Pancreas (tissue), 10 donors: ENCODE measurements at regions not wholly inside any gene's neighbourhood (a gene's known extent, or its start where the extent isn't known, plus 50 kb on each side); places are given as distances from the start of the nearest gene placed in this dataset.
A peak's percentile ranks its signal among the peaks of the same experiment; 100 is the strongest.

Experiments used
- ATAC-seq, 4 donors: fragments of 200-7000 bp; cut with Tn5 transposase; one replicate each; pipeline versions ENCODE4 v1.8.0 to v1.9.1; 2020; ENCODE audit warnings: mild to moderate bottlenecking in 4 of 4, moderate library complexity in 4 of 4
- DNase-seq, 6 donors: peaks; one replicate each; pipeline ENCODE4 v3.0.0-alpha.2; 2020
- FAIRE-seq: peaks from 2 replicates; lab custom pipeline; 2012; peaks lifted over from hg19 to GRCh38; lab: Jason Lieb, UNC
- H3K27ac ChIP-seq, 4 donors: fragments of 200-600 bp; sonication (generic); 1 replicate in 3 of 4; 2 replicates in 1 of 4; pipeline versions ENCODE4 v1.5.0 to v1.8.0; 2020
- H3K27me3 ChIP-seq, 4 donors: fragments of 200-600 bp; one replicate each; pipeline ENCODE4 v1.8.0; 2021
- H3K36me3 ChIP-seq, 3 donors: fragments of 200-600 bp; sonication (generic) in 1 of 3; one replicate each; pipeline versions ENCODE4 v1.5.0 to v1.8.0; 2020 to 2021
- H3K4me1 ChIP-seq, 3 donors: fragments of 200-600 bp; one replicate each; pipeline ENCODE4 v1.8.0; 2021
- H3K4me3 ChIP-seq, 4 donors: fragments of 200-600 bp; sonication (generic) in 2 of 4; one replicate each; pipeline versions ENCODE4 v1.5.0 to v1.8.0; 2020 to 2021
- H3K9me3 ChIP-seq, 4 donors: fragments of 200-600 bp; one replicate each; pipeline ENCODE4 v1.8.0; 2021
- WGBS, 2 donors: extraction: QIAGEN DNeasy Blood & Tissue Kit; methylation state at CpG; one replicate each; pipeline ENCODE4 v1.1.7; 2013; 5-methylcytosine and 5-hydroxymethylcytosine counted together
- intact Hi-C, 3 donors: fragments of 100-400 bp; cut with DNase I; formaldehyde crosslinking; loops; one replicate each; pipeline versions ENCODE4 v1.11.1 to v1.14.2; 2022
- TF ChIP-seq, protein P1 (sequence below), 4 donors: fragments of 200-600 bp; sonication (generic) in 3 of 4; IDR thresholded peaks; one replicate each; pipeline versions ENCODE4 v1.5.0 to v1.8.0; 2021; ENCODE audit warnings: antibody characterized with exemption in 4 of 4
- donor health status: healthy with polysubstance abuse.
- donor health status: DM: no; HTN: no; CAD: no; lungs with moderate emphysema.
- donor health status: DM: no; HTN: no; CAD: no.
- donor health status: control.
- donor health status: control.
- donor health status: Bipolar disorder and iron deficiency.
- donor health status: DM: yes; HTN: yes; CAD: no.
- donor health status: DM: no; HTN: no; CAD: no.
- donor health status: DM: no; HTN: no; CAD: no.
- donor health status: DM: yes; HTN: yes; CAD: no.

- Histone ChIP-seq H3K9me3 (no peaks in the 10 kb centered on the region), H3K4me3 (no peak overlapping the region), H3K27ac (no peak overlapping the region), H3K4me1 (no peaks in the 10 kb centered on the region), H3K36me3 (no peaks in the 10 kb centered on the region), H3K27me3 (peaks cover 0 to 5% (median 1%) of the 10 kb centered on the region in 4 donors)
- no peak for FAIRE-seq
- ATAC-seq = no peak
- intact Hi-C loops = no loop called here
- TF ChIP-seq, protein P1, sequence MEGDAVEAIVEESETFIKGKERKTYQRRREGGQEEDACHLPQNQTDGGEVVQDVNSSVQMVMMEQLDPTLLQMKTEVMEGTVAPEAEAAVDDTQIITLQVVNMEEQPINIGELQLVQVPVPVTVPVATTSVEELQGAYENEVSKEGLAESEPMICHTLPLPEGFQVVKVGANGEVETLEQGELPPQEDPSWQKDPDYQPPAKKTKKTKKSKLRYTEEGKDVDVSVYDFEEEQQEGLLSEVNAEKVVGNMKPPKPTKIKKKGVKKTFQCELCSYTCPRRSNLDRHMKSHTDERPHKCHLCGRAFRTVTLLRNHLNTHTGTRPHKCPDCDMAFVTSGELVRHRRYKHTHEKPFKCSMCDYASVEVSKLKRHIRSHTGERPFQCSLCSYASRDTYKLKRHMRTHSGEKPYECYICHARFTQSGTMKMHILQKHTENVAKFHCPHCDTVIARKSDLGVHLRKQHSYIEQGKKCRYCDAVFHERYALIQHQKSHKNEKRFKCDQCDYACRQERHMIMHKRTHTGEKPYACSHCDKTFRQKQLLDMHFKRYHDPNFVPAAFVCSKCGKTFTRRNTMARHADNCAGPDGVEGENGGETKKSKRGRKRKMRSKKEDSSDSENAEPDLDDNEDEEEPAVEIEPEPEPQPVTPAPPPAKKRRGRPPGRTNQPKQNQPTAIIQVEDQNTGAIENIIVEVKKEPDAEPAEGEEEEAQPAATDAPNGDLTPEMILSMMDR (IDR thresholded peaks at IDR 0.05) = no peak
- peak in 3 of 6 donors; percentile 9 to 24 (median 22) for DNase-seq
- 54 to 61% methylated on average over 6 of the region's 6 CpGs for WGBS, 2 donors
Observed at GRCh38 chr22:49198705-49199084, 629.0 kb downstream of the BRD1 start.

DNA sequence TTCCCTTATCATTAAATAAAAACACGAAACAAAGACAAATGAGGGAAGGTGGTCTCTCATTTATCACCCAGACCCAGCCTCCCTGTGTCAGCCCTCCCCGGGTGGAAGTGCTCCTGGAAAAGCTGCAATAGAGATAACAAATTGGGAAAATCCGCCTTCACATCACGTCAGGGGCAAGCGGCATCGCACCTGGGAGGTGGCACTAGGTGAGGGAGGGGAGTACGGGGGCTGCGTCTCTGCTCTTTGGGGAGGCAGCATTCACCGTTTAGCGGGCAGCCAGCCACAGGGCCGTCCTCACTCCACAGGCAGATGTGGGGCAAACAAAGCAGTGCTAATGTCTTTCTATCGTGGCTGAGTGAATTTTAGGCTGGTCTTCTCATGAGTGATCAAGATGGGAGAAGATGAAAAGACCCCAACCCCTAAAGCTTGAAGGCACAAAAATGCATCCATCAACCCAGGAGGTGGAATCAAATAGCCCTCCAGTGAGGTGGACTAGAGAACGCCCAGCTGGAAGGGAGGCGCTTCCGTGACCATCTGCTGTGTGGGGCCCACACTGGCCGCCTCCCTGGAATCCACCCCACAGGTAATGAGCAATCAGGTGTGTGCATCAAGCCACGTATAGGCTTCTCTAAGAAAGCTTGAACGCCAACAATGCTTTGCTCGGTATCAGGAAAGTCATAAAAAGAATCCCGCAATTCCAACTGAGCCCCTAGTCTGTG, 629.5 kb downstream of the BRD1 start:
- no peak overlapping the region for H3K4me3 ChIP-seq
- H3K4me1 ChIP-seq = no peaks in the 10 kb centered on the region
- ATAC-seq (no peak), DNase-seq (peak in 2 of 6 donors; percentile 0 to 32), FAIRE-seq (no peak)
- WGBS, 2 donors = 37 to 38% methylated on average over 20 of the region's 20 CpGs
- TF ChIP-seq, protein P1 (IDR thresholded peaks at IDR 0.05) = no peak
- intact Hi-C loops = no loop called here
- peaks cover 0 to 5% (median 1%) of the 10 kb centered on the region in 4 donors for H3K27me3 ChIP-seq
- H3K9me3 ChIP-seq = no peaks in the 10 kb centered on the region
- no peaks in the 10 kb centered on the region for H3K36me3 ChIP-seq
- H3K27ac ChIP-seq = no peak overlapping the region

- peak in 1 of 6 donors; percentile 53 for DNase-seq
- no peak for FAIRE-seq
- Histone ChIP-seq H3K4me3 (no peak overlapping the region), H3K9me3 (no peaks in the 10 kb centered on the region), H3K36me3 (no peaks in the 10 kb centered on the region), H3K4me1 (no peaks in the 10 kb centered on the region), H3K27ac (no peak overlapping the region), H3K27me3 (peaks cover 0 to 5% (median 1%) of the 10 kb centered on the region in 4 donors)
- 4 to 9% methylated on average over 16 of the region's 16 CpGs for WGBS, 2 donors
- intact Hi-C loops = no loop called here
- ATAC-seq = no peak
- TF ChIP-seq, protein P1 (IDR thresholded peaks at IDR 0.05) = no peak
Observed at GRCh38 chr22:49197505-49197904, 630.2 kb downstream of the BRD1 start.

- Histone ChIP-seq H3K36me3 (no peaks in the 10 kb centered on the region), H3K4me1 (no peaks in the 10 kb centered on the region), H3K4me3 (no peak overlapping the region), H3K9me3 (no peaks in the 10 kb centered on the region), H3K27ac (no peak overlapping the region), H3K27me3 (peaks cover 0 to 5% (median 1%) of the 10 kb centered on the region in 4 donors)
- ATAC-seq (no peak), DNase-seq (no peak), FAIRE-seq (no peak)
- 73 to 93% methylated on average over 13 of the region's 13 CpGs for WGBS, 2 donors
- TF ChIP-seq, protein P1 (IDR thresholded peaks at IDR 0.05) = no peak
- intact Hi-C loops = no loop called here
Observed at GRCh38 chr22:49196046-49196511, 631.6 kb downstream of the BRD1 start.

GRCh38 chr22:49195636-49196035, 632.0 kb downstream of the BRD1 start:
- 76 to 91% methylated on average over 12 to 14 of the region's 14 CpGs for WGBS, 2 donors
- intact Hi-C loops = no loop called here
- Histone ChIP-seq H3K9me3 (no peaks in the 10 kb centered on the region), H3K4me3 (no peak overlapping the region), H3K27ac (no peak overlapping the region), H3K36me3 (no peaks in the 10 kb centered on the region), H3K4me1 (no peaks in the 10 kb centered on the region), H3K27me3 (peaks cover 0 to 5% (median under 1%) of the 10 kb centered on the region in 4 donors)
- FAIRE-seq (no peak), DNase-seq (no peak), ATAC-seq (no peak)
- TF ChIP-seq, protein P1 (IDR thresholded peaks at IDR 0.05) = no peak
